ENCODE measurements at regions not wholly inside any gene's neighbourhood (a gene's known extent, or its start where the extent isn't known, plus 50 kb on each side); places are given as distances from the start of the nearest gene placed in this dataset.

DNA sequence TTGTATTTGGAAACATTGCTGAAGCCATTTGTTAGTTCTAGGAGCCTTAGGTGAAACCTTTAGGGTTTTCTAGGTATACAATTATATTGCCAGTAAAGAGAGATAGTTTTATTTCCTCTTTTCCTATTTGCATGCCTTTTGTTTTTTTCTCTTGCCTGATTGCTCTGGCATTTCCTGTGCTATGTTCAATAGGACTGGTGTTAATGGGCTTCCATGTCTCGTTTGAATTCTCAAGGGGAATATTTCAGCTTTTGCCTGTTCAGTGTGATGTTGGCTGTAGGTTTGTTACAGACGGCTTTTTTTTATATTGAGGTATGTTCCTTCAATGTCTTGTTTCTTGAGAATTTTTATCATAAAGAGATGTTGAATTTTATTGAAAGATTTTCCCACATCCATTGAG is 1054.9 kb upstream of the NXPH2 start:
- in situ Hi-C loops (cut with MboI) (no loop called here), intact Hi-C loops (cut with micrococcal nuclease) (no loop called here)
- Histone ChIP-seq H3K4me3 (no peak overlapping the region), H3K9me1 (ENCODE audit: control insufficient read depth, insufficient read depth, low read length) (no peaks in the 10 kb centered on the region), H3K9ac (ENCODE audit: insufficient read depth in 1 of 2, low read depth in 2 of 2, low read length in 2 of 2) (no peak overlapping the region), H4K20me1 (replicated peaks; ENCODE audit: control insufficient read depth, insufficient read depth, low read length) (no peaks in the 10 kb centered on the region), H2AFZ (ENCODE audit: low read depth, low read length) (no peak overlapping the region), H3K79me2 (ENCODE audit: control insufficient read depth, insufficient read depth, low read length) (no peaks in the 10 kb centered on the region), H3K4me1 (replicated peaks in 1 of 2; ENCODE audit: control insufficient read depth in 2 of 2, insufficient read depth in 2 of 2, low read length in 2 of 2) (no peaks in the 10 kb centered on the region), H3K4me2 (ENCODE audit: insufficient read depth, low read length) (no peak overlapping the region), H3K36me3 (ENCODE audit: control insufficient read depth, insufficient read depth, low read length) (no peaks in the 10 kb centered on the region), H3K27ac (ENCODE audit: extremely low read depth, low read depth, low read length) (no peak overlapping the region), H3K27me3 (ENCODE audit: control insufficient read depth in 2 of 2, insufficient read depth in 2 of 2, low read length in 2 of 2) (no peaks in the 10 kb centered on the region), H3K9me3 (replicated peaks; ENCODE audit: control insufficient read depth, insufficient read depth, low read depth, low read length) (no peaks in the 10 kb centered on the region)
- no peak for TF ChIP-seq NR4A1 (CRISPR knock-in tag; IDR thresholded peaks at IDR 0.05)
- TF ChIP-seq NR4A1 (tag; IDR thresholded peaks at IDR 0.05) = no peak
- TF ChIP-seq, protein P1, sequence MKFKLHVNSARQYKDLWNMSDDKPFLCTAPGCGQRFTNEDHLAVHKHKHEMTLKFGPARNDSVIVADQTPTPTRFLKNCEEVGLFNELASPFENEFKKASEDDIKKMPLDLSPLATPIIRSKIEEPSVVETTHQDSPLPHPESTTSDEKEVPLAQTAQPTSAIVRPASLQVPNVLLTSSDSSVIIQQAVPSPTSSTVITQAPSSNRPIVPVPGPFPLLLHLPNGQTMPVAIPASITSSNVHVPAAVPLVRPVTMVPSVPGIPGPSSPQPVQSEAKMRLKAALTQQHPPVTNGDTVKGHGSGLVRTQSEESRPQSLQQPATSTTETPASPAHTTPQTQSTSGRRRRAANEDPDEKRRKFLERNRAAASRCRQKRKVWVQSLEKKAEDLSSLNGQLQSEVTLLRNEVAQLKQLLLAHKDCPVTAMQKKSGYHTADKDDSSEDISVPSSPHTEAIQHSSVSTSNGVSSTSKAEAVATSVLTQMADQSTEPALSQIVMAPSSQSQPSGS (CRISPR knock-in tag; IDR thresholded peaks at IDR 0.05) = no peak
- TF ChIP-seq CBX2 (IDR thresholded peaks at IDR 0.05; ENCODE audit: insufficient read depth, low read length, poor library complexity, severe bottlenecking) = no peak
- no peak for TF ChIP-seq CBFA2T2 (conservative IDR thresholded peaks at IDR 0.05)
- no peak for TF ChIP-seq POLR2B (IDR thresholded peaks at IDR 0.05; ENCODE audit: low read depth, partially characterized antibody)
- TF ChIP-seq RBM22 (IDR thresholded peaks at IDR 0.05; ENCODE audit: low read depth, low read length, poor library complexity, severe bottlenecking) = no peak
- no peak for TF ChIP-seq OTX1 (CRISPR knock-in tag; IDR thresholded peaks at IDR 0.05)
- no peak for TF ChIP-seq MCM5 (IDR thresholded peaks at IDR 0.05; ENCODE audit: low read depth)
- TF ChIP-seq, protein P2, sequence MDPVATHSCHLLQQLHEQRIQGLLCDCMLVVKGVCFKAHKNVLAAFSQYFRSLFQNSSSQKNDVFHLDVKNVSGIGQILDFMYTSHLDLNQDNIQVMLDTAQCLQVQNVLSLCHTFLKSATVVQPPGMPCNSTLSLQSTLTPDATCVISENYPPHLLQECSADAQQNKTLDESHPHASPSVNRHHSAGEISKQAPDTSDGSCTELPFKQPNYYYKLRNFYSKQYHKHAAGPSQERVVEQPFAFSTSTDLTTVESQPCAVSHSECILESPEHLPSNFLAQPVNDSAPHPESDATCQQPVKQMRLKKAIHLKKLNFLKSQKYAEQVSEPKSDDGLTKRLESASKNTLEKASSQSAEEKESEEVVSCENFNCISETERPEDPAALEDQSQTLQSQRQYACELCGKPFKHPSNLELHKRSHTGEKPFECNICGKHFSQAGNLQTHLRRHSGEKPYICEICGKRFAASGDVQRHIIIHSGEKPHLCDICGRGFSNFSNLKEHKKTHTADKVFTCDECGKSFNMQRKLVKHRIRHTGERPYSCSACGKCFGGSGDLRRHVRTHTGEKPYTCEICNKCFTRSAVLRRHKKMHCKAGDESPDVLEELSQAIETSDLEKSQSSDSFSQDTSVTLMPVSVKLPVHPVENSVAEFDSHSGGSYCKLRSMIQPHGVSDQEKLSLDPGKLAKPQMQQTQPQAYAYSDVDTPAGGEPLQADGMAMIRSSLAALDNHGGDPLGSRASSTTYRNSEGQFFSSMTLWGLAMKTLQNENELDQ (CRISPR knock-in tag; IDR thresholded peaks at IDR 0.05; ENCODE audit: borderline replicate concordance) = no peak
- TF ChIP-seq SAP30 (IDR thresholded peaks at IDR 0.05; ENCODE audit: borderline replicate concordance, insufficient read depth, low read depth, low read length, poor library complexity, severe bottlenecking) = no peak
- no peak for TF ChIP-seq PML (IDR thresholded peaks at IDR 0.05; ENCODE audit: low read length)
- TF ChIP-seq HDGF (IDR thresholded peaks at IDR 0.05) = no peak
- no peak for TF ChIP-seq CHD1 (IDR thresholded peaks at IDR 0.05; ENCODE audit: low read length)
- no peak for TF ChIP-seq FOXP1 (CRISPR knock-in tag; IDR thresholded peaks at IDR 0.05)
- no peak for TF ChIP-seq ATF7 (IDR thresholded peaks at IDR 0.05)
- no peak for TF ChIP-seq NONO (IDR thresholded peaks at IDR 0.05; ENCODE audit: low read depth in 2 of 2, low read length in 1 of 2)
- TF ChIP-seq ZNF436 (CRISPR knock-in tag; IDR thresholded peaks at IDR 0.05) = no peak
- CTCF ChIA-PET (ENCODE audit: low intra/inter-chr PET ratio) = no interaction called here
- BruUV-seq (replicated peaks) = no TSS peak
- ATAC-seq (no peak), DNase-seq (ENCODE audit: extremely low read depth in 1 of 4, low spot score in 3 of 4) (no peak), FAIRE-seq (no peak)
- WGBS (ENCODE audit: insufficient coverage, low coverage, missing lambda C conversion rate) = 4% methylated on average over 2 of the region's 2 CpGs
- POLR2A ChIA-PET = no interaction called here
